Skeletal muscle tissue (tissue), 3 donors: ENCODE measurements at regions not wholly inside any gene's neighbourhood (a gene's known extent, or its start where the extent isn't known, plus 50 kb on each side); places are given as distances from the start of the nearest gene placed in this dataset.

Experiments
- H3K27ac ChIP-seq: one replicate; pipeline ENCODE4 v1.7.0; 2013; ENCODE audit warnings: mild to moderate bottlenecking, low read depth, low read length, inconsistent platforms
- H3K27me3 ChIP-seq, 3 donors: one replicate each; pipeline ENCODE4 v1.7.0; 2013; ENCODE audit warnings: low read length in 3 of 3; ENCODE audit not compliant: control insufficient read depth in 3 of 3, insufficient read depth in 3 of 3
- H3K36me3 ChIP-seq, 3 donors: one replicate each; pipeline ENCODE4 v1.7.0; 2013; ENCODE audit warnings: low read length in 3 of 3; ENCODE audit not compliant: control insufficient read depth in 3 of 3, insufficient read depth in 3 of 3
- H3K4me1 ChIP-seq, 3 donors: one replicate each; pipeline ENCODE4 v1.7.0; 2013; ENCODE audit warnings: low read length in 3 of 3, mild to moderate bottlenecking in 3 of 3; ENCODE audit not compliant: control insufficient read depth in 3 of 3, insufficient read depth in 3 of 3
- H3K4me3 ChIP-seq, 3 donors: one replicate each; pipeline ENCODE4 v1.7.0; 2013; ENCODE audit warnings: low read length in 3 of 3
- H3K9ac ChIP-seq, 3 donors: one replicate each; pipeline ENCODE4 v1.7.0; 2013; ENCODE audit warnings: low read length in 3 of 3, mild to moderate bottlenecking in 3 of 3, moderate library complexity in 2 of 3, low read depth in 1 of 3
- H3K9me3 ChIP-seq, 3 donors: one replicate each; pipeline ENCODE4 v1.7.0; 2013; ENCODE audit warnings: low read length in 3 of 3; ENCODE audit not compliant: control insufficient read depth in 3 of 3
- donor health status: Osteomylitis.

DNA sequence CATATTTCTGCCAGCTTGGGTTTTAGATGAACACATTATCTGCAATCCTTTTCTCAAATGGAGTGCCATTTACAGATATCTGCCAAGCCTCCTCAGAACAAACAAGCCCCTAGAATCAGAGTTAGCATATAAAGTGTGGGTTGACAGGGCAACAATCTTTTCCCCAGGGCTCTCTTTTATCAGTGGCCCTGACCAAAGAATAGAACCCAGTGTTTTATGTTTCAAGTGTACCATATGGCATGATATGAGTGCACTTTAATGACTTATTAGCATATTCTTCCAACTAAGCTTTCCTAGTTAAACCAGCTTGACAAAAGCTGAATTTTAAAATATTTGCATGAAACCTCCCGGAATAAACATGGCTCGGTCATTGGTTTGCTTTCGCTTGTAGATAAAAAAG lies 57.3 kb downstream of the EVX1 start:
- Histone ChIP-seq H3K36me3 (no peaks in the 10 kb centered on the region), H3K27me3 (peaks cover 0 to 6% (median 3%) of the 10 kb centered on the region in 3 donors), H3K27ac (no peak overlapping the region), H3K4me3 (no peak overlapping the region), H3K4me1 (peaks cover 4 to 10% (median 6%) of the 10 kb centered on the region in 3 donors), H3K9ac (no peak overlapping the region), H3K9me3 (no peaks in the 10 kb centered on the region)

- no peak overlapping the region for H3K4me3 ChIP-seq
- H3K9me3 ChIP-seq = no peaks in the 10 kb centered on the region
Measured at GRCh38 chr7:27300421-27300820, 57.8 kb downstream of the EVX1 start.

DNA sequence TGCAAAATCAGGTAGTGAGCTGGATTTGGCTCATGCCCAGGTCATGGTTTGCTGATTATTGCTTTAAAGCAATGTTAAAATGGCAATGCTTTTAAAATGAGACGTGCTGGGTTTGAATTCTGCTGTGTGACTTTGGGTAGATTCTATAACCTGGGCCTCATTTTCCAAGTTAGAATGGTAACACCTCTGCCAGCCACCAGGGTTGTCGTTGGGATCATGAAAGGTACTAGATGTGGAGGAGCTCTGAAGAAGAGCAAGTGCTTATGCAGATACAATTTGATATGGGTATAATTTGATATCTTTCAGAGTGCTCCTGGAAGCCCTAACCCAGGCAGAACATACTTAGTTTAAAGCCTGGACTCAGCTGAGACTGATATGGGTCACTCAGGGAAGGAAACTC lies 60.0 kb downstream of the EVX1 start:
- H3K27me3 ChIP-seq = no peaks in the 10 kb centered on the region
- H3K4me1 ChIP-seq = peaks cover 4 to 23% (median 10%) of the 10 kb centered on the region in 3 donors
- no peaks in the 10 kb centered on the region for H3K9me3 ChIP-seq
- H3K27ac ChIP-seq = no peak overlapping the region
- H3K4me3 ChIP-seq = no peak overlapping the region
- H3K36me3 ChIP-seq = no peaks in the 10 kb centered on the region
- no peak overlapping the region for H3K9ac ChIP-seq

More at GRCh38 chr7:27300421-27300820, 57.8 kb downstream of the EVX1 start:
- H3K27ac ChIP-seq = no peak overlapping the region
- H3K9ac ChIP-seq = no peak overlapping the region
- H3K36me3 ChIP-seq = no peaks in the 10 kb centered on the region
- peaks cover 4 to 16% (median 6%) of the 10 kb centered on the region in 3 donors for H3K4me1 ChIP-seq
- peaks cover 0 to 6% (median under 1%) of the 10 kb centered on the region in 3 donors for H3K27me3 ChIP-seq

DNA sequence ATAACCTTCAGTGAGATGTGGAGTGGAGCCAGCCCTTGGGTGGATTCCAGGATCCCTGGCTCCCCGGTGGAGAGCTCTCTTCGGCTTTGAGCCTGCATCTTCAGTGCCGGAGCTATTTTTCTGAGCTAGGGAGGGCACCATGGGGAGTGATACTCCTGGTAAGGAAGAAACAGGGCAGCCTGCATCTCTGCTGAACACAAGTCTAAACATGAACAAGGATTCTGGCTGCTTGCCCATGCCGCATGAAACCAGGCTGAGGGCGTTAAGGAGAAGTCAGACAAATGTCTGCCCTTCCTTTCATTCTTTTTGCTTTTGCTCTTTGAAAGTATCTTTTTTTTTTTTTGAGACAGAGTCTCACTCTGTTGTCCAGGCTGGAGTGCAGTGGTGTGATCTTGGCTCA lies 60.4 kb downstream of the EVX1 start:
- no peaks in the 10 kb centered on the region for H3K36me3 ChIP-seq
- H3K4me1 ChIP-seq = peaks cover 4 to 23% (median 10%) of the 10 kb centered on the region in 3 donors
- no peak overlapping the region for H3K27ac ChIP-seq
- H3K4me3 ChIP-seq = no peak overlapping the region
- no peak overlapping the region for H3K9ac ChIP-seq
- no peaks in the 10 kb centered on the region for H3K27me3 ChIP-seq
- no peaks in the 10 kb centered on the region for H3K9me3 ChIP-seq

- Histone ChIP-seq H3K27ac (no peak overlapping the region), H3K36me3 (no peaks in the 10 kb centered on the region), H3K4me1 (peaks cover 4 to 23% (median 10%) of the 10 kb centered on the region in 3 donors), H3K9ac (no peak overlapping the region), H3K4me3 (no peak overlapping the region), H3K9me3 (no peaks in the 10 kb centered on the region), H3K27me3 (no peaks in the 10 kb centered on the region)
Measured at GRCh38 chr7:27305854-27306253, 63.3 kb downstream of the EVX1 start.

DNA sequence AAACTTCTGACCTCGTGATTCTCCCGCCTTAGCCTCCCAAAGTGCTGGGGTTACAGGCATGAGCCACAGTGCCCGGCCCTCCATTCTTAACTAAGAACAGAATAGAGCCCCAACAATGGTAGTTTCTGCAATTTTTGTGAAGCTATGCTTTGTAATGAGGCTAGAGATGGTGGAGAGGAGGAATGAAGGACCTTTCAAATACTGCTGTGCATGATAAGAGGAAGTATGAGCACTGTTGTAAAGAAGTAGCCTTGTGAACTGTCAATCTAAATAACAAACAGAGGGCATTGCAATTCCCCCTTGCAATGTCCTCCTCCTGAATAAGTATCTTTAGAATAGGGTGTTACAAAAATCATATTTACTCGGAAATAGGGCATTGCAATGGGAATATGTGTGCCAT lies 70.2 kb downstream of the EVX1 start:
- Histone ChIP-seq H3K9me3 (no peaks in the 10 kb centered on the region), H3K4me1 (no peaks in the 10 kb centered on the region), H3K27me3 (peaks cover 0 to 12% (median 0%) of the 10 kb centered on the region in 3 donors), H3K4me3 (no peak overlapping the region), H3K36me3 (no peaks in the 10 kb centered on the region), H3K27ac (no peak overlapping the region), H3K9ac (no peak overlapping the region)

DNA sequence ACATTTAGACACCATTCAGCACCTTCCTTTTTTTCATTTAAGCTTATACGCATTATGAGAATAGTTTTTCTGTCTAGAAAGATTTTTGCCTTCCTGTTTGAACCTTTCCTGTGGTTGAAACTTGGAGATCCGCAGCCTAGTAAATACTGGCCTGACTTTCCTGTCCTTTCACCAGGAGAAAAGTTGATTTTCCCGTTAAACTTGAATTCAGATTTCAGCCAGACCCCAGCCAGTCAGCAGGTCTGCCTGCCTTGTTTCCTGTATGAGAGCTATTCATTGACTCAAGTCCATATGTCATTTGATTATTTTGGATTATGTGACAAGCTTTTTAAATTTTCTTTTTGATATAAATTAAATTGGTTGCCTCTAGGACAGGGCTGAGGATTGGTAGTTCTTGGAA lies 71.5 kb downstream of the EVX1 start:
- H3K27me3 ChIP-seq = peaks cover 0 to 12% (median 0%) of the 10 kb centered on the region in 3 donors
- H3K27ac ChIP-seq = no peak overlapping the region
- no peaks in the 10 kb centered on the region for H3K9me3 ChIP-seq
- H3K4me1 ChIP-seq = no peaks in the 10 kb centered on the region
- no peaks in the 10 kb centered on the region for H3K36me3 ChIP-seq
- no peak overlapping the region for H3K4me3 ChIP-seq
- H3K9ac ChIP-seq = no peak overlapping the region

DNA sequence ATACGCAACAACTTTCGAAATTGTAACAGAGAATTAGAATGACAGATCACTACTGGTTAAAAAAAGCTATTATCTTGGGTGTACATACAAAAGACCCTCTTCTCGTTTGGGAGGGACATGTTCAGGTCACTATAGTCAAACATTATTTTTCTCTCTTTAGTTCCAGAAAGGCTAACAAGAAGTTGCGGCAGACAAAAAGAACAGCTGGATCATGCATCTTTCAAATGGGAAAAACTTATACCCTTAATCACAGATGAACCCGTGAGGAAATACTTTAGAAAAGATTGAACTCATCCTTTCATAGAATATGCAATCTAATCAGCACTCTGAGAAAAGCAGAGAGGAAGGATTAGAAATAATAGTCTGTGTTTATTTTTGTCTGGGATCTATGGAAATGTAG lies 72.5 kb downstream of the EVX1 start:
- no peaks in the 10 kb centered on the region for H3K9me3 ChIP-seq
- no peaks in the 10 kb centered on the region for H3K4me1 ChIP-seq
- H3K36me3 ChIP-seq = no peaks in the 10 kb centered on the region
- H3K4me3 ChIP-seq = no peak overlapping the region
- H3K27me3 ChIP-seq = peaks cover 0 to 12% (median 0%) of the 10 kb centered on the region in 3 donors
- H3K27ac ChIP-seq = no peak overlapping the region
- no peak overlapping the region for H3K9ac ChIP-seq

DNA sequence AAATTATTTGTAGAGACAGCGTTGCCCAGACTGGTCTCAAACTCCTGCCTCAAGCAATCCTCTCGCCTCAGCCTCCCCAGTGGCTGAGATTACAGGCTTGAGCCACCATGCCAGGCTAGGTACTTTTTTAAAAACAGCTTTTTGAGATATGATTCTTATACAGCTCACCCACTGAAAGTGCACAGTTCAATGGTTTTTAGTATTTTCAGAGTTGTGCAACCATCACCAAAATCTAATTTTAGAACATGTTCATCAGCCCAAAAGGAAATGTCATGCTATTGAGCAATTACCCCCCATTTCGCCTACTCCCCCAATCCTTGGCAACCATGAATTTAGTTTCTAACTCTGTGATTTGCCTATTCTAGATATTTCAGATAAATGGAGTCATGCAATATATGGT lies 73.7 kb downstream of the EVX1 start:
- H3K4me1 ChIP-seq = no peaks in the 10 kb centered on the region
- H3K4me3 ChIP-seq = no peak overlapping the region
- no peak overlapping the region for H3K9ac ChIP-seq
- no peaks in the 10 kb centered on the region for H3K36me3 ChIP-seq
- H3K27ac ChIP-seq = no peak overlapping the region
- H3K27me3 ChIP-seq = peaks cover 0 to 12% (median 0%) of the 10 kb centered on the region in 3 donors
- no peaks in the 10 kb centered on the region for H3K9me3 ChIP-seq

- H3K27me3 ChIP-seq = peaks cover 0 to 2% (median 0%) of the 10 kb centered on the region in 3 donors
- no peak overlapping the region for H3K9ac ChIP-seq
- no peak overlapping the region for H3K4me3 ChIP-seq
- no peak overlapping the region for H3K27ac ChIP-seq
- H3K4me1 ChIP-seq = no peaks in the 10 kb centered on the region
- no peaks in the 10 kb centered on the region for H3K9me3 ChIP-seq
- H3K36me3 ChIP-seq = no peaks in the 10 kb centered on the region
Measured at GRCh38 chr7:27324246-27324645, 81.6 kb downstream of the EVX1 start.

- Histone ChIP-seq H3K4me3 (no peak overlapping the region), H3K36me3 (no peaks in the 10 kb centered on the region), H3K9me3 (no peaks in the 10 kb centered on the region)
Measured at GRCh38 chr7:27329909-27330308, 87.3 kb downstream of the EVX1 start.

More at GRCh38 chr7:27329909-27330308, 87.3 kb downstream of the EVX1 start:
- peaks cover 0 to 2% (median 0%) of the 10 kb centered on the region in 3 donors for H3K27me3 ChIP-seq
- no peaks in the 10 kb centered on the region for H3K4me1 ChIP-seq
- no peak overlapping the region for H3K27ac ChIP-seq
- no peak overlapping the region for H3K9ac ChIP-seq
